HG03066 (cell line): ENCODE measurements at regions not wholly inside any gene's neighbourhood (a gene's known extent, or its start where the extent isn't known, plus 50 kb on each side); places are given as distances from the start of the nearest gene placed in this dataset.
"Not testable (repeated sequence)": the region's sequence is repeated elsewhere in the genome, so short reads cannot be mapped to it uniquely, and the experiment has no call there.

Experiments used
- ATAC-seq: cut with Tn5 transposase; IDR thresholded peaks from one replicate; pipeline ENCODE4 v1.9.1; 2021; ENCODE audit warnings: low read depth; ENCODE audit not compliant: unreplicated experiment

DNA sequence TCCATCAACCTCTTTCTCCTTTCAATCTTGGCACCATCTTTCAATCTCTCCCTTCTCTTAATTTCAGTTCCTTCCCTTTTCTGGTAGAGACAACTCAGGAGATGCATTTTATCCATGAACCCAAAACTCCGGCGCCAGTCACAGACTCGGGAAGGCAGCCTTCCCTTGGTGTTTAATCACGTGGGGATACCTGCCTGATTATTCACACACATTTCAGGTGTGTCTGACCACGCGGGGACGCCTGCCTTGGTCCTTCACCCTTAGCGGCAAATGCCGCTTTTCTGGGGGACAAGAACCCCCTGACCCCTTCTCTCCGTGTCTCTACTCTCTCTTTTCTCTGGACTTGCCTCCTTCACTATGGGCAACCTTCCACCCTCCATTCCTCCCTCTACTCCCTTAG, 257.6 kb upstream of the GULP1 start:
- not testable (repeated sequence) for ATAC-seq

DNA sequence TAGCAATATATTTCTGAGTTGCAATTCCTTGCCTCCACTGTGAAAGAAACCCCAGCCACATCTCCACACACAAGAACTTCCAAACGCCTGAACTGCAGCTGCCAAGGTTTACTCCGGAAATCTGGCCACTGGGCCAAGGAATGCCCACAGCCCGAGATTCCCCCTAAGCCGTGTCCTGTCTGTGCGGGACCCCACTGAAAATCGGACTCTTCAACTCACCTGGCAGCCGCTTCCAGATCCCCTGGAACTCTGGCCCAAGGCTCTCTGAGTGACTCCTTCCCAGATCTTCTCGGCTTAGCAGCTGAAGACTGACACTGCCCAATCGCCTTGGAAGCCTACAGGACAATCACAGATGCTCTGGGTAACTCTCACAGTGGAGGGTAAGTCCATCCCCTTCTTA, 256.3 kb upstream of the GULP1 start:
- ATAC-seq: not testable (repeated sequence)

DNA sequence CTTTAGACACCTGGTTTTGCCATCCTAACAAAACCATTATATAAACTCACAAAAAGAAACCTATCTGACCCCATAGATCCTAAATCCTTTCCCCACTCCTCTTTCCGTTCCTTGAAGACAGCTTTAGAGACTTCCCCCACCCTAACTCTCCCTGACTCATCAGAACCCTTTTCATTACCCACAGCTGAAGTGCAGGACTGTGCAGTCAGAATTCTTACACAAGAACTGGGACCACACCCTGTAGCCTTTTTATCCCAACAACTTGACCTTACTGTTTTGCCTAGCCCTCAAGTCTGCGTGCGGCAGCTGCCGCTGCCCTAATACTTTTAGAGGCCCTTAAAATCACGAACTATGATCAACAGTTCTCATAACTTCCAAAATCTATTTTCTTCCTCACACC, 254.9 kb upstream of the GULP1 start:
- ATAC-seq: not testable (repeated sequence)

- no peak for ATAC-seq
Measured at GRCh38 chr2:188039307-188039706, 252.4 kb upstream of the GULP1 start.

DNA sequence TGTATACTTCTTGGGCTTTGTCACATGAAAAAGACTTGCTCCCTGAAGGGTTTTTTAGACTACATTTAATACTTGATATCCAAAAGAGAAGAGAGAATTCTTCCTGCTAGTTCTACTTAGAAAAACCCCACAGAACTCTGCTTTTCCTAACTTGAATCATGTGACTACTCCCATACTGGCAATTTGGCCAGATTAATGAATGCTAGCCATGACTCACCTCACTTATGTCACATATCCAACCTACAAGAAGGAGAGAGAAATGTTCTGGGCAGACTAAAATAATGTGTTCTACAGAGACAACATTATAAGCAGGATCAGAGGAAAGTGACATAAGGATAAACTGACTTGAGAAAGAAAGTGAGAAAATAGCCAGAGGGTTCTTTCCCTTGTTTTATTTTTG, 249.3 kb upstream of the GULP1 start:
- no peak for ATAC-seq

DNA sequence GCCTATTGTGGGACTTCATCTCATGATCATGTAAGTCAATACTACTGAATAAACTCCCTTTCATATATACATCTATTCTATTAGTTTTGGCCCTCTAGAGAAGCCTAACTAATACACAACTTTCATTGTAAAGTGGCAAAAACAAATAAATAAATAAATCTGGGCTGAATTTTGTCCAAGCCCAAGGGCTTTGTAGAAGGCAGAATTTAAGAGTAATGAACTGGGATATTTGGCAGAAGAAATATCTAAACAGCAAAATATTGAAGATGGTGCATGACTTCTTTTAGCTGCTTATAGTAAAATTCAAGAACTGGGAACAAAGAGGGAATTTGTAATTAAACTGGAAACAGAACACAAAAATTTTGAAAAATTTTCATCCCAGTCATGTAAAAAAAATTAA, 246.7 kb upstream of the GULP1 start:
- no peak for ATAC-seq

DNA sequence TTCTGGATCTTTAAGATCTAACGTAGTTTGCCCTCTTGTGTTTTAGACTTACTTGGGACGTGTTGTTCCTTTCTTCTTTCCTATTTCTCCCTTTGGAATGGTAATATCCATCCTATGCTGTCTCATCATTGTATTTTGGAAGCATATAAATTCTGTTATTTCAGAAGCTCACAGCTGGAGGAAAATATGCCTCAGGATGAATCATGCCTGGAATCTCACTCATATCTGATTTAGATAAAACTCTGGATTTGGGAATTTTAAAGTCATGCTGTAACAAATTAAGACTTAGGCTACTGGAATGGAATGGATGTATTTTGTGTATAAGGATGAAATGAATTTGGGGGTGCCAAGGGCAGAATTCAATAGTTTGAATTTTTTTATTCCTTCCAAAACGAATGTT, 245.2 kb upstream of the GULP1 start:
- ATAC-seq: no peak

DNA sequence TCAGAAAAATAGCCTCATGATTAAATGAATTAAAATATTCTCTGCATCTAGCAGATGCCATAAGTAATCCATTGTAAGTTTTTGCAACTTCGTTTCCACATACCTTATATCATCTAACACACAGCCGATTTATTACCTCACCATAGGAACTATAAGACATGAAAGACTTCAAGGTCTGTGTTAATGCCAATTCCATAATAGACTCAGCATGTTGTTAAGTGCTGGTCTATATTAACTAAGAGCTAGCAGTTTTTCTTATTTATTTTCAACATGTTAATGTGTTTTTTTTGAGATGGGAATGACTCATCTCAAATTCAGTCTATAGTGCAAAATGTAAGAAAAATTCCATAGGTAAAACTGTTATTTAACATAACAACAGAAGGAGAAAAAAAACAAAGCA, 243.9 kb upstream of the GULP1 start:
- ATAC-seq: no peak

DNA sequence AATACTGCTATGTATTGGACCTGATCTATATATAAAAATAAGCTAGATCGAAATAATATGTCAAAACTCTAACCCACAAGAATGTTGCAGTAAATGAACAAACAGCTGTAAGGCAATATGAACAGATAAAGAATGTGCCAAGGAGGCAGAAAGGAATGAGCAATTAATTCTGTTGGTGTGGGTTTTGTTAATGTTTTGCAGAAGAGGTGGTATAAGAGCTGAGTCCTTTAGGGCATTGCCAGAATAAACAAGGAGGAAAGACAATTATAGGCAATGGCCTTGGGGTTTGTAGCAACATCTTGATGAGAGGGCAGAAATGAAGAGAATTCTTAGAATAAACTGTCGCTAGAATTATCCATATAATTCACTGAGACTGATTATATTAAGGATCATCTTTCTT, 240.9 kb upstream of the GULP1 start:
- ATAC-seq: no peak

- no peak for ATAC-seq
Measured at GRCh38 chr2:188051706-188052105, 240.0 kb upstream of the GULP1 start.

DNA sequence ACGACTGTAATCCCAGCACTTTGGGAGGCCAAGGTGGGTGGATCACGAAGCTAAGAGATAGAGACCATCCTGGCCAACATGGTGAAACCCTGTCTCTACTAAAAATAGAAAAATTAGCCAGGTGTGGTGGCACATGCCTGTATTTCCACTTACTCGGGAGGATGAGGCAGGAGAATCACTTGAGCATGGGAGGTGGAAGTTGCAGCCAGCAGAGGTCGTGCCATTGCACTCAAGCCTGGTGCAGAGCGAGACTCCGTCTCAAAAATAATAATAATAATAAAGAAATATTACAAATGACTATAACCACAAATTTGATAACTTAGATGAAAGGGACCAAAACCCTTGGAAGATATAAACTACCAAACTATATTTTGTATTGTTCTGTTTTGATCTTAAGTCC, 226.3 kb upstream of the GULP1 start:
- no peak for ATAC-seq

- no peak for ATAC-seq
Measured at GRCh38 chr2:188068093-188068492, 223.6 kb upstream of the GULP1 start.

DNA sequence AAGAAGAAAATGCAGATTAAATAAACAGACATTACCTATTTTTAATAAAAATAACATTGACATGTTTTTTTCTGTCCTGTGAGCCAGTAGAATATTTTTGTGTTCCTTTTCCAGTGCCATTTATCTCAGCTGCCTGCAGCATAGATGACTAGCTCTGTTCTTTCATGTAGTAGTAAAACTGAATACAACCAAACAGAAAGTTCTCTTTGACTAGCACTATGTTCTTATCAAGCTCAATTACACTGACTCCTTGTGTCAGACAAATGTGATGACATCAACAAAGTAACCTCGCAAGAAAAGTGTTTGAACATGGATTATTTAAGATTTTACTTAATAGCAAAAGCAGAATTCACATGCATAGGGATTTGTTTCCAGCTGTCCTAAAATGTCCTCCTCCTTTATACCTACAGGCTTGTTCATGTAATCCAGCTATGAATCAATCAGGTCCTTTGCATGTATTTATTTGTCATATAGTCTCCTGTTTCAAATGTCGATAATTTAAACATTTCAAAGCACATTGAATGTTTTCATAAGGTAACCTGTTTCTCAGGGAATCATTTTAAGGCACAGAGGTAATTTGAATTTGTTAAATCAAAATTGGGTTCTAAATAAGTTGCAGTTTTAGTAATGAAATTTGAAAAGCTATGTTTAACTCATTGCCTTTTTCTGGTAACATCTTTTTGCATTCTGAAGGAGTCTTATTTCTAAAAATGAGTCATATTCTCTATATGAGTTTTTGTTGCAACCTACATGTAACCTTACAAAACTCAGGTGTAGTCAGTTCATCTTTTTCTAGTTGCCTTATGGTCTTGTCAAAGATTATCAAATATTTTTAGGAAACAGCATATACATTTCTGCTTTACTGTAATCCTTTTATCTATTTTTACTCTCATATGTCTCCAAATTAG, 215.3 kb upstream of the GULP1 start:
- ATAC-seq: peak; percentile 75

GRCh38 chr2:188077757-188078156, 213.9 kb upstream of the GULP1 start:
- ATAC-seq: no peak

- no peak for ATAC-seq
Measured at GRCh38 chr2:188078534-188078933, 213.1 kb upstream of the GULP1 start.

GRCh38 chr2:188079196-188079595, 212.5 kb upstream of the GULP1 start:
- ATAC-seq: no peak

DNA sequence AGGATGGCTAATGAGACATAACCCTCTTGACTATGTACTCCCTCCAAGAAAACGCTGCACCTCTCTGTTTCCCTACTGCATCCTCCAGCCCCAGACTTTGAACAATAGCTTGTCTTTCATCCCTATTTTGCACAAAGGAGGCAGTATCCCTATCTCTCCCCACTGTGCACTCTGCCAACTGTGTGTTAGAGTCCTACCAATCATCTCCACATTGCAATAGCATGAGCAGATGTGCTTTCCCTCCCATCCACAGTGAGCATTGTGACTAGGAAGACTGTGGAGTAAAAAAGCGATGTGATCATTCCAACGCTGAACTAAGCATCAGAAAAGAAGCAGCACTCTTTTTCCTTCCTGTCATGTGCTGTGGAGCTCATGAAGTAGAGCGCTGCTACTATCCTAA, 206.3 kb upstream of the GULP1 start:
- ATAC-seq: no peak

GRCh38 chr2:188089901-188090300, 201.8 kb upstream of the GULP1 start:
- ATAC-seq: no peak

GRCh38 chr2:188091220-188091619, 200.5 kb upstream of the GULP1 start:
- ATAC-seq: no peak

DNA sequence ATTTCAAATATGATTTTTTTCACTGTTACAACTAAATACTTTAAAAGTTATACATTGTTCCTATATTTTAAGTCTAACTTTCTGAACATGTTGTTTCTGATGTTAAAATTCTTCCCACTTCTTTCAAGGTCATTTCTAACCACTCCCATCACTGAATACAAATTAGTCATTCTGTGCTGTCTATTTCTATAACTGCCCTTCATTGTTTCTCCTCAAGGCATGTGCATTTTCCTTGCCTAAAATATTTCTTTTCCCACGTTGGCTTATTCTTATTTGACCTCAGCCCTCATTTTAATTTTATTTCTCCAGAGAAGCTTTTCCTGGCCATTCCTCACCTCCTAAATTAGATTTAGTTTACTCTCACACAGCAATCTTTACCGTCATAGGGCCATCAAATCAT, 198.9 kb upstream of the GULP1 start:
- no peak for ATAC-seq

GRCh38 chr2:188096910-188097309, 194.8 kb upstream of the GULP1 start:
- no peak for ATAC-seq

DNA sequence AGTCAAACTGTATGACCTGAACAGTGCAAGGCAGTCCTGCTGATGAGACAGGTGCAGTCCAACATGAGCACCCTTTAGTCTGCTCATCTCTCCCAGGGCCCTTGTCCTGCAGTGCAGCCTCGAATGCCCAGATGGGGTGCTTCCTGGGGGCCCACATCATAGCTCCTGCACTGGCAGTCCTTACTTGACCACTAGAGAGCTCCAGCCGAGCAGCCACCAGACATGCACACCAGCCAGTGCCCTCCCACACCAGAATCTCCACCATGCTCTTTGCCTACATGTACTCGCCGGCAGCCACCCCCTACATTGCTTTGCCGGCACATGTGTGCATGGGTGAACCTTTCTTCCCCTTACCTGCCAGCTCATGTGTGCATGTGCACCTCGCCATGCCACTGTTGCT, 188.8 kb upstream of the GULP1 start:
- no peak for ATAC-seq

GRCh38 chr2:188114014-188114413, 177.7 kb upstream of the GULP1 start:
- no peak for ATAC-seq
